SIG-M5 treated with dmso at 0.1 percent for 504 hours (cell line): ENCODE measurements at regions not wholly inside any gene's neighbourhood (a gene's known extent, or its start where the extent isn't known, plus 50 kb on each side); places are given as distances from the start of the nearest gene placed in this dataset.
A peak's percentile ranks its signal among the peaks of the same experiment; 100 is the strongest.

Source experiments
- DNase-seq: peaks from one replicate; lab custom pipeline; 2025; ENCODE audit not compliant: unreplicated experiment; lab: John Stamatoyannopoulos, UW

GRCh38 chr21:27743971-27744564 is 777.2 kb upstream of the ADAMTS5 start:
- no peak for DNase-seq

GRCh38 chr21:27741736-27742135 is 774.8 kb upstream of the ADAMTS5 start:
- no peak for DNase-seq

- DNase-seq, result no peak
Observed at GRCh38 chr21:27740084-27740483, 773.2 kb upstream of the ADAMTS5 start.

GRCh38 chr21:27739187-27739586 is 772.3 kb upstream of the ADAMTS5 start:
- no peak for DNase-seq

- DNase-seq, result no peak
Observed at GRCh38 chr21:27735699-27736098, 768.8 kb upstream of the ADAMTS5 start.

- DNase-seq, result no peak
Observed at GRCh38 chr21:27734146-27734545, 767.3 kb upstream of the ADAMTS5 start.

GRCh38 chr21:27725916-27726315 is 759.0 kb upstream of the ADAMTS5 start:
- no peak for DNase-seq

- no peak for DNase-seq
Observed at GRCh38 chr21:27722095-27722494, 755.2 kb upstream of the ADAMTS5 start.

- no peak for DNase-seq
Observed at GRCh38 chr21:27721675-27722074, 754.8 kb upstream of the ADAMTS5 start.

- no peak for DNase-seq
Observed at GRCh38 chr21:27719226-27719625, 752.3 kb upstream of the ADAMTS5 start.

- no peak for DNase-seq
Observed at GRCh38 chr21:27715131-27715530, 748.2 kb upstream of the ADAMTS5 start.

- no peak for DNase-seq
Observed at GRCh38 chr21:27713154-27714109, 746.5 kb upstream of the ADAMTS5 start.

- DNase-seq, result no peak
Observed at GRCh38 chr21:27704567-27705166, 737.8 kb upstream of the ADAMTS5 start.

GRCh38 chr21:27703791-27704190 is 736.9 kb upstream of the ADAMTS5 start:
- DNase-seq, result no peak

- peak; percentile 82 for DNase-seq
Observed at GRCh38 chr21:27700974-27701614, 734.2 kb upstream of the ADAMTS5 start.

GRCh38 chr21:27695246-27695645 is 728.4 kb upstream of the ADAMTS5 start:
- DNase-seq, result no peak

GRCh38 chr21:27694667-27695066 is 727.8 kb upstream of the ADAMTS5 start:
- DNase-seq, result no peak

GRCh38 chr21:27693376-27693775 is 726.5 kb upstream of the ADAMTS5 start:
- DNase-seq, result no peak

GRCh38 chr21:27691516-27691915 is 724.6 kb upstream of the ADAMTS5 start:
- no peak for DNase-seq

- no peak for DNase-seq
Observed at GRCh38 chr21:27691006-27691405, 724.1 kb upstream of the ADAMTS5 start.

GRCh38 chr21:27690426-27690825 is 723.5 kb upstream of the ADAMTS5 start:
- DNase-seq, result no peak
